GM04504 (cell line): ENCODE measurements at regions not wholly inside any gene's neighbourhood (a gene's known extent, or its start where the extent isn't known, plus 50 kb on each side); places are given as distances from the start of the nearest gene placed in this dataset.

Source experiments
- DNase-seq: peaks from one replicate; pipeline ENCODE4 v3.0.0-alpha.2; 2012; ENCODE audit warnings: low read depth

GRCh38 chr1:67615886-67616285, 69.1 kb upstream of the GADD45A start:
- no peak for DNase-seq

DNA sequence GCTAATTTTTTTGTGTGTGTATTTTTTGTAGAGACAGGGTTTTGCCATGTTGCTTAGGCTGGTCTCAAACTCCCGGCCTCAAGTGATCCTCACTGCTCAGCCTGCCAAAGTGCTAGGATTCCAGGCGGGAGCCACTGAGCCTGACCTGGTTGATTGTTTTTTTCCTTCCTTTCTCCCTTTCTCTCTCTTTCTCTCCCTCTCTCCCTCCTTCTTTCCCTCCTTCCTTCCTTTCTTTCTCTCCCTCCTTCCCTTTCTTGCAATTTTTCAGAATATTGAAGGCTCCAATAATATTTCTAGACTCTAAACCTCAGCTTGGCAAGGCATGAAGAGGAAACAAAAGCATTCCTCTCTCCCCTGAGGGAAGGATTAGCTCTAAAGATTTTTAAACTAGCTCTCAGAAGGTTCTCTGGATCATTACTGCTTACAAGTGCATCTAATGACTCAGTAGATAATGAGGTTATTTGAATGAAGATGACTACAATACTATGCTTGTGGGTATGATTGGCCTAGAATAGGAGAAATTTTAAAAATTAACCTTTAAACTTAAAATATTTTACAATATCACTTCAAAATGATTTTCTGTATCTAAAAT, 68.5 kb upstream of the GADD45A start:
- DNase-seq: no peak

- peak; percentile 72 for DNase-seq
These were observed 66.5 kb upstream of the GADD45A start for GRCh38 chr1:67618285-67619018.

DNA sequence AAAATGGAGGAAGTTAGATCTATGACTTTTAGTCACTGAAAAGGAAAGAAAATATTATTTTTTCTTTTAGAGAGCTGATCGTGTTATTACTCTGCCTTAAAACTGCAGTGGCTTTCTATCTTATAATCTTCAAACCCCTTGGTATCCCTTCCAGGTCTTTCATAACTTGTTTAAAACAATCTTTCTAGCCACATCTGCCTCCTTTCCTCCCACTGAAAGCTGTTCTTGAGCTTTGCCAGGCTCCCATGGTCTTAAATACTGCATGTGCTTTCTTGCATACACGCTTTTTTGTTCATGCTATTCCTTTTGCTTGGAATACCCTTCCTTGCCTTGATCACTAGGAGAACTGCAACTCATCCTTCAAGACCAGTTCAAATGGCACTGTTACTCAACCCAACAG, 65.9 kb upstream of the GADD45A start:
- DNase-seq: no peak

DNA sequence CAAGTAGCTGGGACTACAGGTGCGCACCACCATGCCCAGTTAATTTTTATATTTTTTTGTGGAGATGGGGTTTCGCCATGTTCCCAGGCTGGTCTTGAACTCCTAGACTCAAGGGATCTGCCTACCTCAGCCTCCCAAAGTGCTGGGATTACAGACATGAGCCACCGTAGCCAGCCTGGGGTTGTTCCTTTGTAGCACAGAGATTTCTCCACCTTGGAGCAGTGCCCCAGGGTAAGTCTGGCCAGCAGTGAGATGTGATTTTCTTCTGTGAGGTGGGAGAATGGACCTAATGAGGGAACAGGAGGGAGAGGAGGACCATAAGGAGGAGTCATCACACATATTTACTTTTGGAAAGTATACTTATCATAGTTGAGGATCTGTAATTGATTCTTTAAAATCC, 61.1 kb upstream of the GADD45A start:
- no peak for DNase-seq

DNA sequence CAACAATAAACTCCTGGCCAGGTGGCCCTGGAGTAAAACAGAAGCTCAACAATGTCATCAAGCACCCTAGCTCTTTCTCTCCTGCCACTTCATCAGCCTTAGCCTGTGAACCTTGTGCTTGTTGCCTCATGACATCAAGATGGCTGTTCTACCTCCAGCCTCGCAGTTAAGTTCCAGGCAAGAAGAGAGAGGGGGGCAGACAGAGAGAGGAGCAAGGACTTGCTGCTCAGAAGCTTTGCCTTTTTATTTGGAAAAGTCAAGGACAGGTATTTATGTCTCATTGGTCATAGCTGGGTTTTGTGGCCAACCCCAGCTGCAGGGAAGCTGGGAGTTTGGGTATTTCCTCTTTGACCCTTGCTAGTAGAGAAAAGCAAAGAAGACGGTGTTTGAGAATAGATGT, 60.3 kb upstream of the GADD45A start:
- DNase-seq: no peak

- DNase-seq: no peak
These were observed 58.7 kb upstream of the GADD45A start for GRCh38 chr1:67626090-67626860.

DNA sequence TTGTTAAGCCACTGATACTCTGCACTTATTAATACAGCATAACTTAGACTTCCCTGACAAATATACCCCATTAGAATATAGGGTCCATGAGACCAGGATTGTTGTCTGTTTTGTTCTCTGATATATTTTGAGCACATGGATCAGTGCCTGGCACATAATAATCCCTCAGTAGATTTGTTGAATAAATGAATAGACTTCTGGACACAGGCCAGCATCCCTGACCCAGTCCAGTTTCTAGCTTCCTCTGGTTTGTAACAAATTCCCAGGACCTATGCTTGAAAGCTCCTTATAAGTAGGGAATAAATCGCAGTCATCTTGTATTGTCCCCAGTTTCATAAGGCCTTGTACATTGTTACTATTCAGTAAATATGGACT, 58.2 kb upstream of the GADD45A start:
- DNase-seq: no peak

DNA sequence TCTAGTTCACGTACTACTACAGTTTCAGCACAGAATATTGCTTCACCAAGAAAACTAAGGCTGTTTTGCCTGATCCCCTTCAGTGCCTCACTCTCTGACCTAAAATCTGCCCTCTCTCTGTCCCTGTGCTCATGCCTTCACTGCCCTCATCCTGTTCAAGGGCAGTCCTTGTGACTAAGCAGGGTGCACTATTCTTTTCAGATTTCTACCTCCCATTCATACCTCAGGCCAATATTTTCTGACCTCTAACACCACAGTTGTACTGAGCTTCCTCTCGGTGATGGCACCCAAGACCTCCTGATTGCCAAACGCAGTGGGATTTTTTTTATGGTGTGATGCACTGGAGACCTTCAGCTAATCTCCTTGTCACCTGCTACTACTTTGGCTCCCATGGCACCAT, 57.7 kb upstream of the GADD45A start:
- no peak for DNase-seq

DNA sequence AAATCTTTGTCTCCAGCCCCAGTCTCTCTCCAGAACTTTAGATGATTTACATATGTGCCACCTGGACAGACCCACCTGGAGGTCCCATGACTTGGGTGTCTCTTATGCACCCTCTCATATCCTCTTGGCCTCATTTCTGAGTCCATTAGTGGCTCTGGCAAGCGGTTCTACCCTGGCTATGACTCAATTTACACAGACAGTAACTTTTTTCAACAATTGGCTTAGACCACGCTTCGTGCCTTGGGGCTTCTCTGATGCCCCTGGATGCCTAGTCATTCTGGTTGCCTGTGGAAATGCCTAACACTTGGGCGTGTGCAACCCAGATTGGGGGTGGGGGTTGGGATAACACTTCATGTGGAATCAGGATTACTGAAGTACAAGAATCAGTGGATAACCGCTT, 57.1 kb upstream of the GADD45A start:
- DNase-seq: no peak

DNA sequence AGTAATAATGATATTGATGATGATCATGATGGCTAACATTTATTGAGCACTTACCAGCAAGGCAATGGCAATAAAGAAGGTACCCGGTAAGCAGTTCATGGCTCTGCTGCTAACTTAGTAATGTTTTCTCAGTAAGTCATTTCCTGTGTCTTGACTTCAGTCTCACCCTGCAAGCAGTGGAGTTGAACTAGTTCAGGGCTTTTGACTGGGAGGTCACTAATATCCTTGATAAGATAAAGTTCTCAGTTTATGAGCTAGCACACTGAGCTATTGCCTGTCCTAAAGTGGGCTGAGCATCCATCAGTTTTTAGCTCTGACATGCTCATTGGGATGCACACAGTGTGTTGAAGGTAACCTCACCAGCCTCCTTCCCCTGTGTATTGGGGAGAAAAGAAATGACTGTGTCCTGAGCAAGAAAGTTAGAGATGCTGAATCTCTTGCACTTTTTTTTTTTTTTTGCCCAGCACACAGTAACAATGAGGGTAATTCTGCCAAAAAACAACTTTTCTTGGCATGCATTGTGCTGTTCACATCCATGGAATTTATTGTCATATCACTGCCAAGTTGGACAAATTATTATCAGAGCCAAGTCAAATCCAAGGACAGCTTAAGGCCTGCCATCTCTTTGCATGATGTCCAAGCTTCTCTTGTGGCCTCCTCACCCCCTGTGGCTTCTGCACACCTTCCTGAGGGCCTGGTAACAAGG, 55.5 kb upstream of the GADD45A start:
- peak; percentile 56 for DNase-seq

GRCh38 chr1:67630438-67631045, 54.5 kb upstream of the GADD45A start:
- no peak for DNase-seq

DNA sequence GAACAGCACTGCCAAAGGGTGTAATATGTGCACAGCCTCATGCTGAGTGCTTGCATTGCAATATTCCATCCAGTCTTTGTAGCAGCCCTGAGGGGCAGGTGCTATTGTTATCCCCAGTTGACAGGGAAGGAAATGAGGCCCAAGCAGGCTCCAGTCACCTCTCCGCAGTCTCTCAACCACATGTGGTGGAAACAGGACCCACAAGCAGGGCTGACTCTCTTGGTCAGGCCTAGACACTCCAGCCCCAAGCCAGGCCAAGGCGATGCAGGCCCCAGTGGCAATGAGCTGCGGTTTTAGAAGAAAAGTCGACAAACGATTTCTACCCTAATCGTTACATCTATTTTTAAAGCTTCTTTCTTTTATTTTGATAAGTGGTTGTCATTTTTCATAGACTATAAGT, 52.6 kb upstream of the GADD45A start:
- no peak for DNase-seq

GRCh38 chr1:67632811-67633655, 52.0 kb upstream of the GADD45A start:
- no peak for DNase-seq

GRCh38 chr1:67634396-67634935, 50.5 kb upstream of the GADD45A start:
- no peak for DNase-seq

DNA sequence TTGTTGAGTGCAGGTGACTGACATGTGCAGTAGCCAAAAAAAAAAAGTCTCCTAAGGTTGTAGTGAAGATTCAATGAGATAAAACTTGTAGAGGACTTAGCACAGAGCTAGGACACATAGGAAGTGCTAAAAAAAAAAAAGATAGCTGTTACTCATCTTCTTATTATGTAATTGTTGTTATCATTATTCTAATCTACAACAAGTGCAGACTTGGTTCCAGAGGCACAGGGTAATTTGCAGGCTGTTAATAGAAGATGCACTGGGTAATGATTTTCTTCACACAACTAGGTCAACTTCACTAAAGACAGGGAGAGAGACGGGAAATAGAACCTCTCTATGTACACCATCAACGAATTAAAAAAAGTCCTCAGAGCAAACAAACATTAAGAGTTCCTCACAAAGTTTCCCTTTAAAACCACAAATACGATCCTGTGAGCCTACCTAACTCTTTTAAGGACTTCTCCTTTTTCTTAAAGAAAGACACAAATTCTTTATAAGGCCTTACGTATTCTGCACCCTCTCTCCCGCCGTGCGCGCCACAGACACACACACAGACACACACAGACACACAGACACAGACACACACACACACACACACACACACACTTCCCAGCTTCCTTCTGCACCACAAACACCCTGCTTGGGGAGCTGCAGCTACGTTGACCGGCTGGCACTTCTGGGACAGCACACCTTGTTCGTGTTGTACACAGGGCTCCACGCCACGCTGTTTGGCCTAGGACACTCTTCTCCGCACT, 49.8 kb upstream of the GADD45A start:
- no peak for DNase-seq
